AG10803 (cell line): ENCODE measurements at regions not wholly inside any gene's neighbourhood (a gene's known extent, or its start where the extent isn't known, plus 50 kb on each side); places are given as distances from the start of the nearest gene placed in this dataset.
"Not testable (repeated sequence)": the region's sequence is repeated elsewhere in the genome, so short reads cannot be mapped to it uniquely, and the experiment has no call there.

Experiments
- DNase-seq: peaks from one replicate; pipeline ENCODE4 v3.0.0; 2010; ENCODE audit warnings: low read depth
- H3K4me3 ChIP-seq: 2 replicates; pipeline ENCODE4 v1.5.1; 2011; ENCODE audit warnings: mild to moderate bottlenecking, low read length, control low read depth
- TF ChIP-seq, protein P1 (sequence below): conservative IDR thresholded peaks from 2 replicates; pipeline ENCODE4 v1.5.1; 2011; ENCODE audit warnings: mild to moderate bottlenecking, low read length, control low read depth, inconsistent platforms

DNA sequence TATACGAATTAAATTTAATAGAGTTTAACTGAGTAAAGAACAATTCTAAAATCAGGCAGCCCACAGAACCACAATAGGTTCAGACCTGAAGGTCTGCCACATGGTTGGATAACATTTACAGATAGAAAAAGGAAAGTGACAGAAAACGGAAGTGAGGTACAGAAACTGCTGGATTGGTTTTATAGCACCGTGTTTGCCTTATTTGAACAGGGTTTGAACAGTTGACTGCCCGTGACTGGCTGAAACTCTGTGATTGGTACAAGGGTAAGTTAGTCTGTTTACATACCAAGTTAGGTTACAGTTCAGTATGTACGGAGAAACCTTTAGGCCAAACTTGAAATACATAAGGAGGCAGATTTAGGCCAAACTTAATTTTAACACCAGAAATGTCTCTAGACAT, 64.1 kb upstream of the ATXN3L start:
- no peak for DNase-seq
- H3K4me3 ChIP-seq: no peak overlapping the region
- TF ChIP-seq, protein P1, sequence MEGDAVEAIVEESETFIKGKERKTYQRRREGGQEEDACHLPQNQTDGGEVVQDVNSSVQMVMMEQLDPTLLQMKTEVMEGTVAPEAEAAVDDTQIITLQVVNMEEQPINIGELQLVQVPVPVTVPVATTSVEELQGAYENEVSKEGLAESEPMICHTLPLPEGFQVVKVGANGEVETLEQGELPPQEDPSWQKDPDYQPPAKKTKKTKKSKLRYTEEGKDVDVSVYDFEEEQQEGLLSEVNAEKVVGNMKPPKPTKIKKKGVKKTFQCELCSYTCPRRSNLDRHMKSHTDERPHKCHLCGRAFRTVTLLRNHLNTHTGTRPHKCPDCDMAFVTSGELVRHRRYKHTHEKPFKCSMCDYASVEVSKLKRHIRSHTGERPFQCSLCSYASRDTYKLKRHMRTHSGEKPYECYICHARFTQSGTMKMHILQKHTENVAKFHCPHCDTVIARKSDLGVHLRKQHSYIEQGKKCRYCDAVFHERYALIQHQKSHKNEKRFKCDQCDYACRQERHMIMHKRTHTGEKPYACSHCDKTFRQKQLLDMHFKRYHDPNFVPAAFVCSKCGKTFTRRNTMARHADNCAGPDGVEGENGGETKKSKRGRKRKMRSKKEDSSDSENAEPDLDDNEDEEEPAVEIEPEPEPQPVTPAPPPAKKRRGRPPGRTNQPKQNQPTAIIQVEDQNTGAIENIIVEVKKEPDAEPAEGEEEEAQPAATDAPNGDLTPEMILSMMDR: no peak

DNA sequence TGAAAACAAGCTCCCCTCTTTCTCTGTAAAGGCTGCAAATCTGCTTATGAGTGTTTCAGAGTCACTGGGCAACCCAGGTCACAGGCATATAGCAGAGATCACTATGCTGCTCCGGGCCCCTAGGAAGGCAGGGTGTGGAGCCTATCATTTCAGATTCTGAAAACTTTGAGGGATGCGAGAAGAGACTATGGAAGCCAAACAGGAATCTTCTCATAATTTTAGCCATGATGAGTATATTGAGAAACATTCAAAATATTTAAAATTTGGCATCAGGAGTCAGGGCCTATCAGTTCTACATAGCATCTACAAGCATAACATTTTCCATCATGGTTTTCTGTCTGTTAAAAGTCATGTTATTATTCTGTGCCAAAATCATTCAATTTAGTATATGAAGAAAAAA, 61.7 kb upstream of the ATXN3L start:
- DNase-seq: peak; percentile 73
- TF ChIP-seq, protein P1: no peak
- H3K4me3 ChIP-seq: no peak overlapping the region

GRCh38 chrX:13380211-13380610, 60.4 kb upstream of the ATXN3L start:
- H3K4me3 ChIP-seq: no peak overlapping the region
- peak; percentile 71 for DNase-seq
- TF ChIP-seq, protein P1: no peak

- H3K4me3 ChIP-seq, DNase-seq: not testable (repeated sequence)
These were observed 59.0 kb upstream of the ATXN3L start for GRCh38 chrX:13378562-13379518.

DNA sequence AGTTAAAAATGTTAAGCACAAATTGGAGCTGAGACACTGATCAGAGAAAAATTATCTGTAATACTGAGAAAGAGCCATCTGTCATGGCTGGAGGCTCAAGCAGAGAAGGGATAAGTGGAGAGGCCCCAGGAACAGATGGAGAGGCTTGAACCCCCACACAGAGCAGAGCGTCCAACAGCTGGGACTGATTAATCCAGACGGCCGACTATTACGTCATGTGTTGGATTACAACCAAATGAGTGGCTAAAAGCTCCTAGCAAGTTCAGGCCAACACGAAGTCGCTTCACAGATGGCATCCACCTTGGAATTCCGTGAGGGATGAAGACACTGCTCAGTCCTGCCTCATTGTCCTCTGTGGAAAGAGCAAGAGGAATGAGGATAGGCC, 57.7 kb upstream of the ATXN3L start:
- TF ChIP-seq, protein P1: no peak
- no peak overlapping the region for H3K4me3 ChIP-seq
- DNase-seq: peak; percentile 97

DNA sequence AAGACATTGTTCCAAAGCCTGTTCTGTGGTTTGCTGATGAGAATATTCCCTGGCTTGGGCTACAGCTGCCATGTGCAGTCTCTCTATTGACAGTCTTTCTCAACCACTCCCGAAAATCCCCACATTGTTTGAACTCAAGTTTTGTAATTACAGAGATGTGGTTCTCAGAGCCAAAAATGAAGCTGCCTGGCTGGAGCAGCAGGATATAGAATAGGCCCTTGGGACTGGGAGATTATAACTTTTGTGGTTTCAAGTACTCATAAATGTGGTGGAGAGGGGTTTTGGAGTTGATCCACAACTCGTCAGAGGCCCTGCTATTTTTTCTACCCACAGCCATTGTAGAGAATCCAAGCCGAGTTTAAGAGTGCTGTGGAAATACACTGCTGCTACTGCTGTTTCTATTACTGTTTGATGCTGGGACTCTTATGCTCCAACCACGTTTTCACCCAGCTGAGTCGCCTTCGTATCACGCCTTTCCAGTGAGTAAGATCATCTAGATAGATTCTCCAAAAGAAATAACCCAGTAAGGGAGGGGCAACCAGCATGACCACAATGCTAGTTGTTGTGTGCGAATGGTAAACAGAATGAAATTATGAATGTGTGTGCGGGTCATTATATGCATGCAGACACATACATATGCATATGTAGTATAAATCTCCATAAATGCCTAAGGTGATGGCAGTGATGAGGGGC, 57.1 kb upstream of the ATXN3L start:
- peak; percentile 99 for DNase-seq

DNA sequence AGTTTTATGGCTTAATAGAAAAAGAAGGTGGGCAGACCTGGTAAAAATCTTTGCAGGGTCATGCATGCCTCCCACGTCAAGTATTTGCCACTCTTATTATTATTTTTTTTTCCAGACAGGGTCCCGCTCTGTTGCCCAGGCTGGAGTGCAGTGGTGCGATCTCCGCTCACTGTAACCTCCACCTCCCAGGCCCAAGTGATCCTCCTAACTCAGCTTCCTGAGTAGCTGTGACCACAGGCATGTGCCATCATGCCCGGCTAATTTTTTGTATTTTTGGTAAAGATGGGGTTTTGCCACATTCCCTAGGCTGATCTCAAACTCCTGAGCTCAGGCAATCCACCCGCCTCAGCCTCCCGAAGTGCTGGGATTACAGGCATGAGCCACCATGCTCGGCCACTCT, 55.7 kb upstream of the ATXN3L start:
- not testable (repeated sequence) for H3K4me3 ChIP-seq
- DNase-seq: peak; percentile 12

More for the DNA sequence above, 57.1 kb upstream of the ATXN3L start:
- no peak overlapping the region for H3K4me3 ChIP-seq
- TF ChIP-seq, protein P1: no peak

DNA sequence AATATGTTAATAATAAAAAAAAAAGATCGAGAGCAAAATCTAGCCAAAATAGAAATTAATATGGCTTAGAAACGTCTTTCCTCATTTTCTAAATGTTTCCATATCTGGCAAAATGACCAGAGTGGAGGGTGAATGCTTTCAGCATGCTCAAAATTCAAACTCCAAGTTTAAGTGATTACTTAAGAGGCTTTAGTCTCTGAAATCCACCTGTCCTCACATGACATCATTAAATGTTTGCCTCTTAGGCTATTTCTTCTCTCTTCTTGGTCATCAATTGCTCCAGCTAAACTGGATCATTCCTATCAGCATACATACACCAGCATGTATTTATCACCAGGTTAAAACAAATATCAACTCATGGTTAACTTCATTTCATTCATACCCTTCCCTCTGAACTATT, 54.5 kb upstream of the ATXN3L start:
- H3K4me3 ChIP-seq: no peak overlapping the region
- TF ChIP-seq, protein P1: no peak
- DNase-seq: no peak
